Mucosa of stomach (tissue), 1 donor: ENCODE measurements at regions not wholly inside any gene's neighbourhood (a gene's known extent, or its start where the extent isn't known, plus 50 kb on each side); places are given as distances from the start of the nearest gene placed in this dataset.

ENCODE experiments used
- H3K27me3 ChIP-seq: one replicate; pipeline ENCODE4 v1.7.0; 2013; ENCODE audit warnings: mild to moderate bottlenecking, low read length; ENCODE audit not compliant: control insufficient read depth, insufficient read depth
- H3K36me3 ChIP-seq: one replicate; pipeline ENCODE4 v1.7.0; 2013; ENCODE audit warnings: low read length; ENCODE audit not compliant: control insufficient read depth, insufficient read depth
- H3K4me1 ChIP-seq: one replicate; pipeline ENCODE4 v1.7.0; 2013; ENCODE audit warnings: mild to moderate bottlenecking, low read length; ENCODE audit not compliant: control insufficient read depth, insufficient read depth
- H3K4me3 ChIP-seq: one replicate; pipeline ENCODE4 v1.7.0; 2013; ENCODE audit warnings: low read length
- H3K9ac ChIP-seq: one replicate; pipeline ENCODE4 v1.7.0; 2013; ENCODE audit warnings: mild to moderate bottlenecking, low read length, moderate library complexity
- H3K9me3 ChIP-seq: one replicate; pipeline ENCODE4 v1.7.0; 2013; ENCODE audit warnings: mild to moderate bottlenecking, low read length, moderate library complexity; ENCODE audit not compliant: control insufficient read depth
- donor health status: Pancreatic carcinoma.

DNA sequence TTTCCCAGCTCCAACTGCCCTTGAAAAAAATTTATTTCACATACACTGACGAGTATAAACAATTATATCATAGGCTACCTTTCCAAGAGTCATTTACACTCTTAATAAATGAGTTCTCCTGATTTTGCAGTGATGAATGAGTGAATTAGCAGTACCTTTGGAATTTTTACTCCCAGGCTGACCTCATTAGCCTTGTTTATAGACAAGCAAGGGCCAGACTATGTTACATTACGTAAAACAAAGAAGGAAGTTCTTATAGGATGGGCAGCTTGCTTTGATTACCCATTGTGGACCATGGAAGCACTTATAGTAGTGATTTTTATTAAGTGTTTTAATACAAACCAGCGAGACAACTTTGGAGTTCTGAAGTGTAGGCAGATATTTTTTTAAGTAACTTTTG, 112.9 kb upstream of the C1QTNF7 start:
- no peak overlapping the region for H3K9ac ChIP-seq
- H3K4me3 ChIP-seq = no peak overlapping the region
- no peaks in the 10 kb centered on the region for H3K27me3 ChIP-seq
- no peaks in the 10 kb centered on the region for H3K4me1 ChIP-seq
- H3K36me3 ChIP-seq = no peaks in the 10 kb centered on the region
- no peaks in the 10 kb centered on the region for H3K9me3 ChIP-seq

DNA sequence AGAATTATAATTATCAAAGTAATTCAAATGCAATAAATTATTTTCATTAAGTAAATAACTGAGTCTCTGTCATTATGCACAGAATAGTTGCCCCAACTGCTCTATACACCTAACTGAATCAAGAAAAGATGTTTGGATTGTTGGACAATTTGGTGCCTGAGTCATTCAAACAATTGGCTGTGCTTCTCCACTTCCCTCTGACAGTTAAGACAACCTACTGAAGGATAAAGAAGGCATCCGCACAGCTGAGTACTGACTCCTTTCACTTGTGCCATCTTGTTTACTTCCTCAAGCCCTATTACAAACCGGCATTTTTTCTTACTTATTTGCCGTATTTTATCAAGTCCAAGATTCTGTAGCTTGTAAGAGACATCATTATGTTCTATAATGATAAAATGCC, 110.6 kb upstream of the C1QTNF7 start:
- Histone ChIP-seq H3K9ac (no peak overlapping the region), H3K36me3 (no peaks in the 10 kb centered on the region), H3K4me3 (no peak overlapping the region), H3K9me3 (no peaks in the 10 kb centered on the region), H3K27me3 (no peaks in the 10 kb centered on the region), H3K4me1 (no peaks in the 10 kb centered on the region)

DNA sequence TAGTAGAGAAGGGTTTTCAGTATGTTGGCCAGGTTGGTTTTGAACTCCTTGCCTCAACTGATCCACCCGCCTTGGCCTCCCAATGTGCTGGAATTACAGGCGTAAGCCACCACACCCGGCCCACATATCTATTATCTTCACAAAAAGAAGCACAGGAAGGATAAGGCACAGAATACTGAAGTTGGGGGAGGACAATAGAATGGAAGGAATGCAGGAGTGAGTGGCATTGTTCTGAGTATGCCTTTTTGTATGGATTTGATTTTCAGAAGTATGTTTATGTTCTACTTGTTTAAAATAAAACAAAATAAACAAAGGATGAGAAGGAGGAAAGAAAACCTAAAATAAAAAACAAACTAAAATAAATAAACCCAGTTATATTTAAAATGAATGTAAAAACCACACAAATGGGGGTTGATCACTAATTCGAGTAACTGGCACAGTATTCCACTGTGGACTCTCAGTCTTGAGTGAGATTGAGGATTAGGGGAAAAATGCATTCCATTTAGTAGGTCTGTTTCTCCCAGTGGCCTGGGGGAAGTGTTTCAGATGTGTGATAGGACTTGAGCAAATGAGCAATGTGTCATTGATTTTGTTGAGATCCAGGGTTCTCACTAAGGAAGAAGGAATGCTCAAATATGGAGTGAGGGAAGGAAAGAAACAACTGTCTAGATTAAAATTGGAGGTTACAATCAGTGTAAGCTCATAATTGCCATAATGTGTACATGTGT, 109.0 kb upstream of the C1QTNF7 start:
- H3K9me3 ChIP-seq = no peaks in the 10 kb centered on the region
- H3K9ac ChIP-seq = no peak overlapping the region
- H3K27me3 ChIP-seq = no peaks in the 10 kb centered on the region
- no peak overlapping the region for H3K4me3 ChIP-seq
- no peaks in the 10 kb centered on the region for H3K4me1 ChIP-seq
- H3K36me3 ChIP-seq = no peaks in the 10 kb centered on the region

DNA sequence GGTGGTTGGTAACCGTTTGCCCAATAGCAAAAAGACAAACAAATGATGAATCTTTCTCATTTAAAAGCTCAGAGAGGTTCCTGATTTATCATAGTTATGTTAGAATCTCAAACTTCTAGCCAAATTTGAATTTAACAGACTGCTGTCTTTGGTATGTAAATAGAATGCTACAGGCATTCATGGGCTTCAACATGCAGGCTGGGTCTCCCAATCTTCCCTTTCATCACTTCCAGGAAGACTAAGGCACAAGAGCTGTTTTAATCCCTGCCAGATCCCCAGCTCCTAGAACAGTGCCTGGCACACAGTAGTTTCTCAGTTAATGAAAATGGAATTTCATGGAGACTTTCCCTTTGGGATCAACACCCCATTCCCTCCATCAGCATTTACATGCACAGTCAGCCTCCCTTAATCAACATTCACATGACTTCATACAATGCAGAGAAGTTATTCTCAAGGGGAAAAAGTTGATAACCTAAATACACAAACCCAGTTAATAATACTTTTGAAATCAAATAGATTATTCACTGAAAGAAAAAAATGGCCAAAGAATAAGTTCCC, 107.6 kb upstream of the C1QTNF7 start:
- no peaks in the 10 kb centered on the region for H3K9me3 ChIP-seq
- no peaks in the 10 kb centered on the region for H3K27me3 ChIP-seq
- H3K4me3 ChIP-seq = no peak overlapping the region
- H3K36me3 ChIP-seq = no peaks in the 10 kb centered on the region
- no peak overlapping the region for H3K9ac ChIP-seq
- no peaks in the 10 kb centered on the region for H3K4me1 ChIP-seq

DNA sequence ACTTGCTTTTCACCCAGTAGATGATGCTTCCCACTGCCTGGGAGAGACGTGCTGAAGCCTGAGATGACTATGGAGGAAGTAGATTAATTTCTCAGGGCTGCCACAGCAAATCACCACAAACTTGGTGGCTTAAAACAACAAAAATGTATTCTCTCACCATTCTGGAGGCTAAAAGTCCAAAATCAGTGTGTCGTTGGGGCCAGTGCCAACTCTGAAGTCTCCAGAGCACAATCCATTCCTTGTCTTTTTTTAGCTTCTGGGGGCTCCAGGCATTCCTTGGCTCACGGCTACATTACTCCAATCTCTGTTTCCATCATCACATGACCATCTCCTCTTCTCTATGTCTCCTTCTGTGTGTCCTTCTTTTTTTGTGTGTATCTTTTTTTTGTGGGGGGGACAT, 105.8 kb upstream of the C1QTNF7 start:
- Histone ChIP-seq H3K4me3 (no peak overlapping the region), H3K4me1 (no peaks in the 10 kb centered on the region), H3K9me3 (no peaks in the 10 kb centered on the region), H3K36me3 (no peaks in the 10 kb centered on the region), H3K9ac (no peak overlapping the region), H3K27me3 (no peaks in the 10 kb centered on the region)

DNA sequence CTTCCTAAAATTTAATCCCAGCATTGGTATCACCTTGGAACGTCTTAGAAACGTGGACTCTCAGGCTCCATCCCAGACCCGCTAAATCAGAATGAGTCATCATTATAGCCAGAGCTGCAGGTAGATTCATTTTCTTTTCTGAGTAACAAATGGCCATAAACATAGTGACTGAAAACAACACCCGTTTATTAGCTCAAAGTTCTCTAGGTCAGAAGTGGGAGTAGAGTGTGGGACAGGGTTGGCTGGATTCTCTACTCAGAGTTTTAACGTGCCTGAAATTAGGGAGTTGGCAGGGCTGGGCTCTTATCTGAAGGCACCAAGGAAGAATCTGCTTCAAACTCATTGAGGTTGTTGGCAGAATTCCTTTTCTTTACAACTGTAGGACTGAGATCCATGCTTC, 101.8 kb upstream of the C1QTNF7 start:
- H3K9me3 ChIP-seq = no peaks in the 10 kb centered on the region
- H3K36me3 ChIP-seq = no peaks in the 10 kb centered on the region
- no peaks in the 10 kb centered on the region for H3K4me1 ChIP-seq
- no peak overlapping the region for H3K4me3 ChIP-seq
- no peak overlapping the region for H3K9ac ChIP-seq
- H3K27me3 ChIP-seq = no peaks in the 10 kb centered on the region

DNA sequence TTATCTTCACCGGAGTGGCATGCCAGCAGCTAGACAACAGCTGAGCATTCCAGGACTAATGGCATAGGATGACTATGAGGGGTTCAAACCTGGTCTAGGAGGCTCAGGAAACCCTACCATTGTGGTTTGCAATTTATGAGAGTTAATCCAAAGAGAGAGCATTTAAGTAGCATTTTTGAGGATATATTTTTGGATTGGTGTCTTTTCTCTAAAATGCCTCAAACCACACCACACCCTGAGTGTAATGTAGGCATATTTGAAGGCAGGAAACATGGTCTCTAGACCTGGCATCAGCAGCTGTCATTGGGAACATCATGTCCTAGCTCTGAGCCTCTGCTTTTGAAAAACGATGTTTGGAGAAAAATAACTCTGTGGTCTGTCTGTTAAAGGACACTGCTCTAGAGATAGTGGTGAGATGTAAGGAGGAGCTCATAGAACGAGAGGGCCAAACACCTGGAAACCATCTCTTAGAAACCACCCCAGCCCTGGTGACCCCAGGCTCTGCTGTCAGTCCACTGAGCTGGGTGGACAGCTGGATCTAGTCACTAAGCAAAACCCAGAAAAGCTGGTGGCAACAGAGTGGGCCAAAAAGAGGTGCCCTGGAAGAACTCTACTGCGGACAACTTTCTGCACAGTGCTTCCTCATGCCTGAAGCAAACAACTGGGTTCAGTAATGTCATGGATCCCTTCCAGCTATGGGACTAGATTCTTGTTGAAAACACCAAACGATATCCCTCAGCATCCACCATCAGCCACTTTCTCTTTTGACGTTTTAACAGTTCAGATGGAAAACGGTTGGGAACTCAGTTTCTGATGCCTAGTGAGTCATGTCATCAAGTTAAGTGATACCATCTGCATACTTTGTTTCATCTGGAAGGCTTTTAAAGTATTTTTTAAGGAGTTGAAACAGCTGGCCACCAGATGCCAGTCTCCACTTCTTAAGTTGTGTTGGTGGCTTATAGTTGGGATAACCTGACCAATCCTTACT, 100.2 kb upstream of the C1QTNF7 start:
- H3K27me3 ChIP-seq = no peaks in the 10 kb centered on the region
- H3K9ac ChIP-seq = no peak overlapping the region
- no peaks in the 10 kb centered on the region for H3K9me3 ChIP-seq

DNA sequence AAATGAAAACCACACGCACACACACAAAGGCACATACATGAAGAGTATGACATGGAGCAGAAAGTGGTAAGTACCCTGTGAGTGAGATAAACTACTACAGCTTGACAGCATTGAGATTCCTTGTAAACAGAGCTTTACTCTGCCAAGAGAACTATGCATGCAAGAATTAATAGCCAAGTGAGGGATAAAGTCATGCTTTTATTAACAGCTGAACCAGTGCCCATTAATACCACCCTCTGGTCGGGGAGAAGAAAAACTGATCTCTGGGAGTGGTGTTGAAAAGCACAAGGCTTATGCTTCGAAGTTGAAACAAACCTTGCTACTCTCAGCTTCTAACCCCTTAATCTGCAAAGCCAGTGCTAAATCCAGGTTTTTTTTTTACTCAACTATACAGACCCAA, 95.9 kb upstream of the C1QTNF7 start:
- H3K9ac ChIP-seq = no peak overlapping the region
- H3K36me3 ChIP-seq = no peaks in the 10 kb centered on the region
- no peak overlapping the region for H3K4me3 ChIP-seq
- no peaks in the 10 kb centered on the region for H3K27me3 ChIP-seq
- H3K4me1 ChIP-seq = no peaks in the 10 kb centered on the region
- H3K9me3 ChIP-seq = no peaks in the 10 kb centered on the region

More for the DNA sequence above, 100.2 kb upstream of the C1QTNF7 start:
- no peak overlapping the region for H3K4me3 ChIP-seq
- H3K36me3 ChIP-seq = no peaks in the 10 kb centered on the region
- H3K4me1 ChIP-seq = no peaks in the 10 kb centered on the region

DNA sequence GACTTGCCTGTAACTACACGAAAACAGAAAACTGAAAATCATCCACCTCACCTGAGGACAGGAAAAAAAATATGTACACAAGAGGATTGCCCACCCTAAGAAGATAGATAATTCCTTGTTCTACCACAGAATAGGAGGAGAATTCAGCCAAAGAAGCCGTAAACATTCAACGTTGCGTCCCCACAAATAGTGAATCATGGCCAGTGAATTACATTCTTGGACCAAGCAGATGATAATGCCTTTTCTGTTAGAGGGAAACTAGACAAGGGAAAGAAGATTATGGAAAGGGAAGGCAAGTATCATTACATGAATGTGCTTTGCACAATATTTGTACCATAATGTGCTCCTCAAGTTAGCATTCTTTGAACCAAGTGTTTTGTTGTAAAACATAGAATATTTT, 95.5 kb upstream of the C1QTNF7 start:
- H3K4me1 ChIP-seq = no peaks in the 10 kb centered on the region
- H3K27me3 ChIP-seq = no peaks in the 10 kb centered on the region
- H3K36me3 ChIP-seq = no peaks in the 10 kb centered on the region
- H3K9me3 ChIP-seq = no peaks in the 10 kb centered on the region
- H3K9ac ChIP-seq = no peak overlapping the region
- no peak overlapping the region for H3K4me3 ChIP-seq

DNA sequence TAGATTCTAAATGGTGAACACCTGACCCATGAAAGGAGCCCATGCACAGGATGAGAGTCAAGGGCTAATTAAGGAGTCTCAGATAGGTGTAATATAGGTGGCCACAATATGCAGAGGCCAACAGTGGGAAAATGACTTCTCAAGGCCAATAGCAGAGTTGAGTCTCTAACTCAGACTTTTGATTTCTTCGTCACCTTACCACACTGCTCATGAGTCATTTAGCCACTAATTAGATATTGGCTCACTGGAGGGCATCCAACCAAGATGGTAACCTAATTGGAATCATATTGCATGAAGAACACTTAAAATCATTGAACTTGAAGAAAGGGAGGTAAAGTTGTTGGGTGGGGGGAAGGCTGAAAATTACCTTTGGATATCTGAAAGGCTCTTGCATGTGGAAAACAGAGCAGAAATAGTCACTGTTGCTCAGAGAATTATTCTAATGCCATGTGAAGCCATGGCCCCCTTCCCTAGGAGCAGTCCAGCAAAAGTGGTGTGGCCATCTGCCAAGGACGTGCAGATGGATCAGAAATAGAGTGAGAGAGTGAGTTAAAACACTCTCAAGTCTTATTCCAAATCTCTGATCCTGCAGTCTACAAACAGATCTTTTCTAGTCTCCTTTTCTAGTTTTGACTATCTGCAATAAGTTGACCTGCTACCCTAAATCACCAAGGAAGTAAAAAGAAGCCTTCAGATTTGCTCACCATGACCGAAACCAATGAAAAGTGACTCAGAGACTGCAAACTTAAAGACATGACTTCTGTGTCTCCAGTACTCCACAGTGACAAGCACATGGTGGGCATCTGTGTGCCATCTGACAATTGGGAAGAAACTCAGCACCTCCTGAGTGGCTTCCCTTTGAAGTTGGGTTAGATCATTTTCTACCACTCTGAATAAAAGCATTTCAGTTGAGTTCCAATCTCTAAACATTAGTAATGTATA, 93.9 kb upstream of the C1QTNF7 start:
- Histone ChIP-seq H3K9me3 (no peaks in the 10 kb centered on the region), H3K36me3 (no peaks in the 10 kb centered on the region), H3K27me3 (no peaks in the 10 kb centered on the region), H3K9ac (no peak overlapping the region), H3K4me1 (no peaks in the 10 kb centered on the region), H3K4me3 (no peak overlapping the region)

DNA sequence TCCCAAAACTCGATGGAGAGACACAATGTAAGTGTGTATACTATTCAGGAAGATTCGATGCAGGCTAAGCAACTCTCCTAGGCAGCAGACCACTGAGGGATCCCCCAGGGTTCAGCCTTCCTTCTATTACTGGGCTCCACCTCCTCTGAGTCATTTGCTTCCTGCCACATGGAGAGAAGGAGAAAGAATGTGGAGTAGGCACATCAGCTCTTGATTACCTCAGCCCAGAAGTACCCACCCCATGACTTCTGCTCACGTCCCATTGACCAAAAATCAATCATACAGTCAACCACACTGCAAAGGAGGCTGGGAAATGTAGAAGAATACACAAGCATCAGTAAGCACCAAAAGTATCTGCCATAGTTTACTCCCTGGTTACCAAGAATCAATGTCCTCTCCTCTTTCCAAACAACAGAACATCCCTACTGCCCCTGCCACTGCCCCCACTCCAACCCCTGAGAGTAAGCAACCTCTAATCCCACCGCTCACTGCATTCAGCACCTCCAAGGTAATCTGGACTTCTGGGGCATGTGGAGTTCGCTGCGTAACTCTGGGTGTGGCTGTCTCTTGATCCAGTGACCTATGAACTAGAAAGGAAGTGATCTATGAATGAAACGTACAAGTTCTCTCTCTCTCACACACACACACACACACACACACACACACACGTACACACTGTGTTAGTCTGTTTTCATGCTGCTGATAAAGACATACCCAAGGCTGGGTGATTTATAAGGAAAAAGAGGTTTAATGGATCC, 91.2 kb upstream of the C1QTNF7 start:
- Histone ChIP-seq H3K9ac (no peak overlapping the region), H3K27me3 (no peaks in the 10 kb centered on the region), H3K36me3 (no peaks in the 10 kb centered on the region), H3K9me3 (no peaks in the 10 kb centered on the region), H3K4me1 (no peaks in the 10 kb centered on the region), H3K4me3 (no peak overlapping the region)
